Esophagus squamous epithelium (tissue), 4 donors: ENCODE measurements at regions not wholly inside any gene's neighbourhood (a gene's known extent, or its start where the extent isn't known, plus 50 kb on each side); places are given as distances from the start of the nearest gene placed in this dataset.

ENCODE experiments used
- POLR2A ChIP-seq, 4 donors: fragments of 450-650 bp; IDR thresholded peaks; one replicate each; pipeline ENCODE4 v1.6.1; 2017; ENCODE audit warnings: antibody characterized with exemption in 4 of 4, mild to moderate bottlenecking in 4 of 4, moderate library complexity in 3 of 4
- TF ChIP-seq, protein P1 (sequence below), 6 experiments: fragments of 450-650 bp in 4 of 6; fragments of 200-600 bp in 2 of 6; sonication (generic) in 2 of 6; IDR thresholded peaks; one replicate each; pipeline ENCODE4 v1.5.1; 2016 to 2019; ENCODE audit warnings: antibody characterized with exemption in 6 of 6, mild to moderate bottlenecking in 4 of 6, moderate library complexity in 4 of 6

GRCh38 chr14:66117600-66117999, 368.6 kb upstream of the CCDC196 start:
- TF ChIP-seq, protein P1, sequence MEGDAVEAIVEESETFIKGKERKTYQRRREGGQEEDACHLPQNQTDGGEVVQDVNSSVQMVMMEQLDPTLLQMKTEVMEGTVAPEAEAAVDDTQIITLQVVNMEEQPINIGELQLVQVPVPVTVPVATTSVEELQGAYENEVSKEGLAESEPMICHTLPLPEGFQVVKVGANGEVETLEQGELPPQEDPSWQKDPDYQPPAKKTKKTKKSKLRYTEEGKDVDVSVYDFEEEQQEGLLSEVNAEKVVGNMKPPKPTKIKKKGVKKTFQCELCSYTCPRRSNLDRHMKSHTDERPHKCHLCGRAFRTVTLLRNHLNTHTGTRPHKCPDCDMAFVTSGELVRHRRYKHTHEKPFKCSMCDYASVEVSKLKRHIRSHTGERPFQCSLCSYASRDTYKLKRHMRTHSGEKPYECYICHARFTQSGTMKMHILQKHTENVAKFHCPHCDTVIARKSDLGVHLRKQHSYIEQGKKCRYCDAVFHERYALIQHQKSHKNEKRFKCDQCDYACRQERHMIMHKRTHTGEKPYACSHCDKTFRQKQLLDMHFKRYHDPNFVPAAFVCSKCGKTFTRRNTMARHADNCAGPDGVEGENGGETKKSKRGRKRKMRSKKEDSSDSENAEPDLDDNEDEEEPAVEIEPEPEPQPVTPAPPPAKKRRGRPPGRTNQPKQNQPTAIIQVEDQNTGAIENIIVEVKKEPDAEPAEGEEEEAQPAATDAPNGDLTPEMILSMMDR (IDR thresholded peaks at IDR 0.05) = no peak
- no peak for TF ChIP-seq POLR2A (IDR thresholded peaks at IDR 0.05)
